IPS-11a (cell line): ENCODE measurements at regions not wholly inside any gene's neighbourhood (a gene's known extent, or its start where the extent isn't known, plus 50 kb on each side); places are given as distances from the start of the nearest gene placed in this dataset.

Source experiments
- H3K4me3 ChIP-seq: one replicate; pipeline ENCODE4 v1.5.1; 2013; ENCODE audit warnings: low read depth, low read length, control low read depth

- no peak overlapping the region for H3K4me3 ChIP-seq
Observed at GRCh38 chr10:79014796-79015195, 54.0 kb upstream of the ZMIZ1 start.

- H3K4me3 ChIP-seq, result no peak overlapping the region
Observed at GRCh38 chr10:79017882-79018520, 50.8 kb upstream of the ZMIZ1 start.

- no peak overlapping the region for H3K4me3 ChIP-seq
Observed at GRCh38 chr10:79018521-79019011, 50.2 kb upstream of the ZMIZ1 start.
